PC-3 (cell line): ENCODE measurements at regions not wholly inside any gene's neighbourhood (a gene's known extent, or its start where the extent isn't known, plus 50 kb on each side); places are given as distances from the start of the nearest gene placed in this dataset.

Source experiments
- ATAC-seq: fragments of 200-7000 bp; cut with Tn5 transposase; 2 replicates; pipeline ENCODE4 v1.9.1; 2020; ENCODE audit warnings: mild to moderate bottlenecking, moderate library complexity
- BruUV-seq: library from RNA; stranded (reverse); fragments of 400-500 nt; replicated peaks from 2 replicates; lab custom pipeline; 2021; lab: Mats Ljungman, UMichigan
- CTCF ChIA-PET: fragments of 300-600 bp; sonication (Branson Sonifier 250); formaldehyde crosslinking; loops from one replicate; lab custom pipeline; 2022; ENCODE audit warnings: antibody characterized with exemption; lab: Charles Lee
- POLR2A ChIA-PET: fragments of 300-600 bp; sonication (Branson Sonifier 250); formaldehyde crosslinking; loops from one replicate; lab custom pipeline; 2022; ENCODE audit warnings: antibody characterized with exemption; ENCODE audit not compliant: unreplicated experiment; lab: Charles Lee
- DNase-seq: peaks from one replicate; pipeline ENCODE4 v3.0.0-alpha.2; 2015
- H2AFZ ChIP-seq: fragments of 300-600 bp; sonication (generic); 2 replicates; pipeline ENCODE4 v1.6.0; 2016; ENCODE audit warnings: antibody characterized with exemption, low read length
- H3F3A ChIP-seq: fragments of 300-600 bp; sonication (generic); one replicate; pipeline ENCODE4 v1.6.0; 2017; ENCODE audit warnings: antibody characterized with exemption, low read length, control low read depth, mild to moderate bottlenecking; ENCODE audit not compliant: unreplicated experiment
- H3K27ac ChIP-seq: fragments of 300-600 bp; sonication (generic); 2 replicates; pipeline ENCODE4 v1.5.1; 2016; ENCODE audit warnings: mild to moderate bottlenecking, low read length
- H3K27me3 ChIP-seq: fragments of 300-600 bp; sonication (generic); 2 replicates; pipeline ENCODE4 v1.6.1; 2016; ENCODE audit warnings: low read length, mixed read lengths
- H3K36me3 ChIP-seq: fragments of 300-600 bp; sonication (generic); 2 replicates; pipeline ENCODE4 v1.6.1; 2016; ENCODE audit warnings: low read depth, mixed run types, low read length, mixed read lengths
- H3K4me1 ChIP-seq: fragments of 300-600 bp; sonication (generic); 2 replicates; pipeline ENCODE4 v1.5.1; 2016; ENCODE audit warnings: low read length; ENCODE audit not compliant: insufficient read depth
- H3K4me2 ChIP-seq: fragments of 300-600 bp; sonication (generic); 2 replicates; pipeline ENCODE4 v1.6.0; 2016; ENCODE audit warnings: low read length
- H3K4me3 ChIP-seq: fragments of 300-600 bp; sonication (generic); 2 replicates; pipeline ENCODE4 v1.5.1; 2016; ENCODE audit warnings: mild to moderate bottlenecking, low read length, mixed read lengths
- H3K79me2 ChIP-seq: fragments of 300-600 bp; sonication (generic); 2 replicates; pipeline ENCODE4 v1.6.1; 2017; ENCODE audit warnings: low read length, mixed read lengths
- H3K9ac ChIP-seq: fragments of 300-600 bp; sonication (generic); 2 replicates; pipeline ENCODE4 v1.6.0; 2016; ENCODE audit warnings: mild to moderate bottlenecking, low read length
- H3K9me2 ChIP-seq: fragments of 300-600 bp; sonication (generic); replicated peaks from 2 replicates; pipeline ENCODE4 v1.6.1; 2016; ENCODE audit warnings: mixed run types, low read length, mixed read lengths
- H3K9me3 ChIP-seq: fragments of 300-600 bp; sonication (generic); 2 replicates; pipeline ENCODE4 v1.6.1; 2016; ENCODE audit warnings: low read length, mixed read lengths
- H4K20me1 ChIP-seq: fragments of 300-600 bp; sonication (generic); 2 replicates; pipeline ENCODE4 v1.6.1; 2016; ENCODE audit warnings: low read length, mixed read lengths
- CTCF ChIP-seq: fragments of 300-600 bp; sonication (generic); conservative IDR thresholded peaks from 2 replicates; pipeline ENCODE4 v1.5.1; 2017; ENCODE audit warnings: antibody characterized with exemption, low read depth, mild to moderate bottlenecking, low read length
- EZH2 ChIP-seq: fragments of 300-600 bp; sonication (generic); IDR thresholded peaks from one replicate; pipeline ENCODE4 v1.6.1; 2017; ENCODE audit warnings: antibody characterized with exemption, mild to moderate bottlenecking, low read length; ENCODE audit not compliant: unreplicated experiment
- EZH2phosphoT487 ChIP-seq: fragments of 300-600 bp; sonication (generic); IDR thresholded peaks from 2 replicates; pipeline ENCODE4 v1.6.1; 2018; ENCODE audit warnings: mild to moderate bottlenecking, antibody characterized with exemption, low read length, borderline replicate concordance
- intact Hi-C: fragments of 100-400 bp; cut with micrococcal nuclease; formaldehyde crosslinking; loops from 2 replicates; pipeline ENCODE4 v1.9.0; 2023

GRCh38 chr10:36504758-36505157 is 620.6 kb upstream of the ANKRD30A start:
- no peaks in the 10 kb centered on the region for H3K79me2 ChIP-seq
- CTCF ChIA-PET, result interaction anchor here (0.5 to 1.1 kb wide), 6 partner anchors 16 to 891 kb away, joined by 3 to 7 read pairs (median 4); no protein-coding TSS in a partner anchor
- no peak overlapping the region for H2AFZ ChIP-seq
- H3K27me3 ChIP-seq, result no peaks in the 10 kb centered on the region
- POLR2A ChIA-PET, result interaction anchor here (0.5 kb wide), 1 partner anchor 34 kb away, joined by 3 read pairs; no protein-coding TSS in a partner anchor
- BruUV-seq, result no TSS peak
- no peak overlapping the region for H3K27ac ChIP-seq
- H3K36me3 ChIP-seq, result 0 out of 2 replicates have a peak, but pooled peaks cover 4% of the 10 kb centered on the region
- H3K4me1 ChIP-seq, result peaks cover 12% of the 10 kb centered on the region
- no peaks in the 10 kb centered on the region for H4K20me1 ChIP-seq
- no peaks in the 10 kb centered on the region for H3K9me2 ChIP-seq
- H3K9me3 ChIP-seq, result no peaks in the 10 kb centered on the region
- H3K9ac ChIP-seq, result no peak overlapping the region
- no peak for TF ChIP-seq EZH2
- TF ChIP-seq CTCF, result peak; percentile 71
- no peak for TF ChIP-seq EZH2phosphoT487
- no peak overlapping the region for H3K4me2 ChIP-seq
- intact Hi-C loops, result no loop called here
- ATAC-seq (peak; percentile 37; the same call in 1 of the 2 replicates), DNase-seq (peak; percentile 62)
- H3F3A ChIP-seq, result no peaks in the 10 kb centered on the region
- no peak overlapping the region for H3K4me3 ChIP-seq

- POLR2A ChIA-PET, result interaction anchor here (0.6 kb wide), 2 partner anchors 31 to 176 kb away, joined by 3 read pairs; no protein-coding TSS in a partner anchor
- CTCF ChIA-PET, result interaction anchor here (0.5 to 0.9 kb wide), 2 partner anchors 225 to 861 kb away, joined by 3 to 4 read pairs; no protein-coding TSS in a partner anchor
- DNase-seq, result peak; percentile 40
- Histone ChIP-seq H3K27ac (peak overlapping the region; percentile 64), H3K9ac (peak overlapping the region; percentile 34), H2AFZ (no peak overlapping the region), H4K20me1 (no peaks in the 10 kb centered on the region), H3F3A (peaks cover 7% of the 10 kb centered on the region), H3K36me3 (no peaks in the 10 kb centered on the region), H3K27me3 (no peaks in the 10 kb centered on the region), H3K9me2 (no peaks in the 10 kb centered on the region), H3K9me3 (no peaks in the 10 kb centered on the region), H3K4me1 (peaks cover 47% of the 10 kb centered on the region), H3K79me2 (no peaks in the 10 kb centered on the region), H3K4me2 (peak overlapping the region; percentile 40), H3K4me3 (no peak overlapping the region)
- TF ChIP-seq CTCF, result no peak
- TF ChIP-seq EZH2, result no peak
- TF ChIP-seq EZH2phosphoT487, result no peak
- intact Hi-C loops, result loop anchor here (1.0 kb wide), 1 partner anchor 15 kb away; no protein-coding TSS in a partner anchor
- ATAC-seq, result peak; percentile 23
- TSS peak; percentile 56 for BruUV-seq
Observed at GRCh38 chr10:36500266-36500665, 625.1 kb upstream of the ANKRD30A start.

GRCh38 chr10:36499693-36500092 is 625.7 kb upstream of the ANKRD30A start:
- intact Hi-C loops, result loop anchor here (1.0 to 2.0 kb wide), 2 partner anchors 16 to 177 kb away; no protein-coding TSS in a partner anchor
- peak; percentile 82 for ATAC-seq
- H3K4me1 ChIP-seq, result peaks cover 53% of the 10 kb centered on the region

More at GRCh38 chr10:36499693-36500092, 625.7 kb upstream of the ANKRD30A start:
- BruUV-seq, result no TSS peak
- H3K9me3 ChIP-seq, result no peaks in the 10 kb centered on the region
- peak overlapping the region; percentile 64 for H3K27ac ChIP-seq
- H3K9ac ChIP-seq, result peak overlapping the region; percentile 34
- no peaks in the 10 kb centered on the region for H3K27me3 ChIP-seq
- H3K4me3 ChIP-seq, result no peak overlapping the region
- ChIA-PET POLR2A (interaction anchor here (0.6 kb wide), 1 partner anchor 32 kb away, joined by 3 read pairs; no protein-coding TSS in a partner anchor), CTCF (interaction anchor here (0.9 kb wide), 1 partner anchor 226 kb away, joined by 3 read pairs; no protein-coding TSS in a partner anchor)
- peaks cover 7% of the 10 kb centered on the region for H3F3A ChIP-seq
- peak; percentile 97 for DNase-seq
- H3K9me2 ChIP-seq, result no peaks in the 10 kb centered on the region
- H2AFZ ChIP-seq, result no peak overlapping the region
- H4K20me1 ChIP-seq, result no peaks in the 10 kb centered on the region
- H3K79me2 ChIP-seq, result no peaks in the 10 kb centered on the region
- peak overlapping the region; percentile 40 for H3K4me2 ChIP-seq
- no peaks in the 10 kb centered on the region for H3K36me3 ChIP-seq
- no peak for TF ChIP-seq EZH2
